Panc1 (cell line): ENCODE measurements at regions not wholly inside any gene's neighbourhood (a gene's known extent, or its start where the extent isn't known, plus 50 kb on each side); places are given as distances from the start of the nearest gene placed in this dataset.

Source experiments
- ATAC-seq: fragments of 200-7000 bp; cut with Tn5 transposase; 2 replicates; pipeline ENCODE4 v1.9.1; 2020; ENCODE audit warnings: mild to moderate bottlenecking, moderate library complexity
- BruUV-seq: library from RNA; stranded (reverse); fragments of 400-500 nt; replicated peaks from 2 replicates; lab custom pipeline; 2021; lab: Mats Ljungman, UMichigan
- CTCF ChIA-PET: fragments of 300-600 bp; sonication (Branson Sonifier 250); formaldehyde crosslinking; loops from one replicate; lab custom pipeline; 2022; ENCODE audit warnings: antibody characterized with exemption; lab: Charles Lee
- POLR2A ChIA-PET: fragments of 300-600 bp; sonication (Branson Sonifier 250); formaldehyde crosslinking; loops from one replicate; lab custom pipeline; 2022; ENCODE audit warnings: antibody characterized with exemption; lab: Charles Lee
- DNase-seq: peaks from one replicate; pipeline ENCODE4 v3.0.0-alpha.2; 2010; ENCODE audit warnings: low read depth, low spot score
- H3K27ac ChIP-seq: 2 replicates; pipeline ENCODE4 v1.5.1; 2011; ENCODE audit warnings: mild to moderate bottlenecking, low read length, inconsistent platforms
- H3K27me3 ChIP-seq: fragments of 200-500 bp; sonication (Bioruptor generic); 2 replicates; pipeline ENCODE4 v1.6.0; 2014; ENCODE audit warnings: low read length, inconsistent platforms; ENCODE audit not compliant: control insufficient read depth, insufficient read depth
- H3K36me3 ChIP-seq: fragments of 200-500 bp; sonication (Bioruptor generic); 2 replicates; pipeline ENCODE4 v1.5.1; 2014; ENCODE audit warnings: inconsistent platforms, mild to moderate bottlenecking, low read length, moderate library complexity; ENCODE audit not compliant: control insufficient read depth, insufficient read depth
- H3K4me1 ChIP-seq: 2 replicates; pipeline ENCODE4 v1.5.1; 2011; ENCODE audit warnings: inconsistent platforms, mild to moderate bottlenecking, low read length, moderate library complexity; ENCODE audit not compliant: control insufficient read depth, insufficient read depth
- H3K4me3 ChIP-seq, 2 experiments: 2 replicates each; pipeline ENCODE4 v1.5.1; 2011 to 2012; ENCODE audit warnings: low read depth in 2 of 2, low read length in 2 of 2, mild to moderate bottlenecking in 2 of 2, inconsistent platforms in 1 of 2, moderate library complexity in 1 of 2
- H3K9me3 ChIP-seq: fragments of 200-500 bp; sonication (Bioruptor generic); 2 replicates; pipeline ENCODE4 v1.5.1; 2014; ENCODE audit warnings: low read depth, mild to moderate bottlenecking, inconsistent platforms, low read length, moderate library complexity; ENCODE audit not compliant: control insufficient read depth, insufficient read depth
- POLR2AphosphoS5 ChIP-seq: IDR thresholded peaks from 2 replicates; pipeline ENCODE4 v1.6.1; 2012; ENCODE audit warnings: mild to moderate bottlenecking, low read depth, low read length, moderate library complexity
- SIN3A ChIP-seq: IDR thresholded peaks from 2 replicates; pipeline ENCODE4 v1.6.1; 2012; ENCODE audit warnings: low read depth, mild to moderate bottlenecking, low read length, moderate library complexity, borderline replicate concordance; ENCODE audit not compliant: insufficient read depth
- TCF7L2 ChIP-seq: IDR thresholded peaks from 2 replicates; pipeline ENCODE4 v1.6.1; 2011; ENCODE audit warnings: mild to moderate bottlenecking, low read depth, low read length, inconsistent platforms
- in situ Hi-C: cut with HindIII; loops from 2 replicates; pipeline ENCODE4 v1.10.0; 2016; ENCODE audit warnings: low sequenced_read_pairs, low pct_unique_long_range_greater_than_20kb
- intact Hi-C: fragments of 100-400 bp; cut with micrococcal nuclease; formaldehyde crosslinking; loops from one replicate; pipeline ENCODE4 v1.10.0; 2022; ENCODE audit not compliant: unreplicated experiment
- TF ChIP-seq, protein P1 (sequence below): fragments of 450-650 bp; IDR thresholded peaks from 2 replicates; pipeline ENCODE4 v1.5.1; 2017; ENCODE audit warnings: mild to moderate bottlenecking
- TF ChIP-seq, protein P2 (sequence below), 2 experiments: IDR thresholded peaks; 2 replicates each; pipeline ENCODE4 v1.6.1; 2011 to 2012; ENCODE audit warnings: low read depth in 2 of 2, control low read depth in 1 of 2, low read length in 1 of 2, mild to moderate bottlenecking in 1 of 2, moderate library complexity in 1 of 2; ENCODE audit not compliant: insufficient read depth in 1 of 2

DNA sequence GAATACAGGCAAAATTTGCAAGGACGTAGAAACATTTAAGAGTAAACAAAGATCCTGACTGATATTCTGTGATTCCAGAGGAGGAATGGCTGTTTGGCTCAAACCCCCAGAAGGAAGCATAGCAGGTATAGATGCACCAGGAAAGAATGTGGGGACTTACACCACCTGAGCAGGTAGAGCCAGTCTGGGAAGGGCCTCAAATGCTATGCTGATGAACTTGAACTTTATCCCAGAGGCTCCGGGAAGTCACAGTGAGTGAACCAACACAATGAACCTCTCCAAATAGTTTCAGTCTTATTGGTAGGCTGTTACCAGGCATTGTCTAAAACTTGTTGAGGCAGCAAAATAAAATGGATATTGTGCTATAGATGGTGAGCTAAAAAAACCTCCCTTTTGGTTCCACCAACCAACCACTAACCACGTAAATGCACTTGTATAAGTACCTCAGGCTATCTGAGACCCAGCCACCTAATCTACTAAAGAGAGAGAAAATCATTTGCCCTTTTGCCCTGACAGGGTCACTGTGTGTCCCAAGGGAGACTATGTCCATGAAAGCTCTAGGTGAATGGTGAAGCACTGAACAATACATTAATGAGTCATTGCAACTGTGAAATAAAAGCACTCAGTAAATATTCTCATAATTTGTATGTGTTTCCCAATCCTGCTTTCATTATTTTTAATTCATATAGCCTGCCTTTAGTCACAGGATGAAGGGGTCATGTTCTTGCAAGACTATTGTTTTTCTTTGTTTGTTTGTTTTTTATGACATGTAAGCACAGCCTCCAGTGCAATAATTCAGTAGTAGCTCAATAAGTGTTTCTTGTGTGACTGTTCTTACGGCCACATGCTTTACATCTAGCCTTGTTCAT is 911.6 kb downstream of the EPHA4 start:
- H3K4me3 ChIP-seq = no peak overlapping the region
- no peaks in the 10 kb centered on the region for H3K36me3 ChIP-seq
- TF ChIP-seq SIN3A = no peak
- no peak for DNase-seq
- H3K4me1 ChIP-seq = no peaks in the 10 kb centered on the region
- H3K27ac ChIP-seq = no peak overlapping the region
- ChIA-PET POLR2A (no interaction called here), CTCF (no interaction called here)
- BruUV-seq = no TSS peak
- no peak for ATAC-seq
- intact Hi-C loops (no loop called here), in situ Hi-C loops (no loop called here)
- H3K9me3 ChIP-seq = no peaks in the 10 kb centered on the region
- no peaks in the 10 kb centered on the region for H3K27me3 ChIP-seq

DNA sequence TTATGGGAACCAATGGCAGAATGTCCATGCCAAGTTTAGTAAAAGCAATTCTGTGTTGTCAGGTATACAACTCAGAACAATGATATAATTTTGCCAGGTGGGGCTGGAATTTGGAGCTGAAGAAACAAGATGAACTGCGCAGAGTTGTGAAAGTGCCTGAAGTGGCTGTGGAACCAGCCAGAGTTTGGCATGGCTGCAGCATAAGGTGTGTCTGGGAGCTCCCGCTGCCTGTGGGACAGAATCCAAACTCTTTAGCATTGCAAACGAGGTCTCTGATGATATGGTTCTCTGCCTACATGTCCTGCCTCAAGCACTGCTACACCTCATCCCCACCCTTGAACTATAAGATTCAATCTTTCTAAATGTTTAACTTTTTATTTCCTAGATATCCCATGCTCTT is 909.7 kb downstream of the EPHA4 start:
- intact Hi-C loops (no loop called here), in situ Hi-C loops (no loop called here)
- ATAC-seq = no peak
- POLR2A ChIA-PET = no interaction called here
- TF ChIP-seq TCF7L2 (no peak), SIN3A (no peak), POLR2AphosphoS5 (no peak)
- TF ChIP-seq, protein P1, sequence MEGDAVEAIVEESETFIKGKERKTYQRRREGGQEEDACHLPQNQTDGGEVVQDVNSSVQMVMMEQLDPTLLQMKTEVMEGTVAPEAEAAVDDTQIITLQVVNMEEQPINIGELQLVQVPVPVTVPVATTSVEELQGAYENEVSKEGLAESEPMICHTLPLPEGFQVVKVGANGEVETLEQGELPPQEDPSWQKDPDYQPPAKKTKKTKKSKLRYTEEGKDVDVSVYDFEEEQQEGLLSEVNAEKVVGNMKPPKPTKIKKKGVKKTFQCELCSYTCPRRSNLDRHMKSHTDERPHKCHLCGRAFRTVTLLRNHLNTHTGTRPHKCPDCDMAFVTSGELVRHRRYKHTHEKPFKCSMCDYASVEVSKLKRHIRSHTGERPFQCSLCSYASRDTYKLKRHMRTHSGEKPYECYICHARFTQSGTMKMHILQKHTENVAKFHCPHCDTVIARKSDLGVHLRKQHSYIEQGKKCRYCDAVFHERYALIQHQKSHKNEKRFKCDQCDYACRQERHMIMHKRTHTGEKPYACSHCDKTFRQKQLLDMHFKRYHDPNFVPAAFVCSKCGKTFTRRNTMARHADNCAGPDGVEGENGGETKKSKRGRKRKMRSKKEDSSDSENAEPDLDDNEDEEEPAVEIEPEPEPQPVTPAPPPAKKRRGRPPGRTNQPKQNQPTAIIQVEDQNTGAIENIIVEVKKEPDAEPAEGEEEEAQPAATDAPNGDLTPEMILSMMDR = no peak
- TF ChIP-seq, protein P2, sequence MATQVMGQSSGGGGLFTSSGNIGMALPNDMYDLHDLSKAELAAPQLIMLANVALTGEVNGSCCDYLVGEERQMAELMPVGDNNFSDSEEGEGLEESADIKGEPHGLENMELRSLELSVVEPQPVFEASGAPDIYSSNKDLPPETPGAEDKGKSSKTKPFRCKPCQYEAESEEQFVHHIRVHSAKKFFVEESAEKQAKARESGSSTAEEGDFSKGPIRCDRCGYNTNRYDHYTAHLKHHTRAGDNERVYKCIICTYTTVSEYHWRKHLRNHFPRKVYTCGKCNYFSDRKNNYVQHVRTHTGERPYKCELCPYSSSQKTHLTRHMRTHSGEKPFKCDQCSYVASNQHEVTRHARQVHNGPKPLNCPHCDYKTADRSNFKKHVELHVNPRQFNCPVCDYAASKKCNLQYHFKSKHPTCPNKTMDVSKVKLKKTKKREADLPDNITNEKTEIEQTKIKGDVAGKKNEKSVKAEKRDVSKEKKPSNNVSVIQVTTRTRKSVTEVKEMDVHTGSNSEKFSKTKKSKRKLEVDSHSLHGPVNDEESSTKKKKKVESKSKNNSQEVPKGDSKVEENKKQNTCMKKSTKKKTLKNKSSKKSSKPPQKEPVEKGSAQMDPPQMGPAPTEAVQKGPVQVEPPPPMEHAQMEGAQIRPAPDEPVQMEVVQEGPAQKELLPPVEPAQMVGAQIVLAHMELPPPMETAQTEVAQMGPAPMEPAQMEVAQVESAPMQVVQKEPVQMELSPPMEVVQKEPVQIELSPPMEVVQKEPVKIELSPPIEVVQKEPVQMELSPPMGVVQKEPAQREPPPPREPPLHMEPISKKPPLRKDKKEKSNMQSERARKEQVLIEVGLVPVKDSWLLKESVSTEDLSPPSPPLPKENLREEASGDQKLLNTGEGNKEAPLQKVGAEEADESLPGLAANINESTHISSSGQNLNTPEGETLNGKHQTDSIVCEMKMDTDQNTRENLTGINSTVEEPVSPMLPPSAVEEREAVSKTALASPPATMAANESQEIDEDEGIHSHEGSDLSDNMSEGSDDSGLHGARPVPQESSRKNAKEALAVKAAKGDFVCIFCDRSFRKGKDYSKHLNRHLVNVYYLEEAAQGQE (IDR thresholded peaks at IDR 0.05; ENCODE audit: insufficient read depth in 1 of 2, low read depth in 2 of 2, low read length in 1 of 2) = no peak
- CTCF ChIA-PET = no interaction called here
- Histone ChIP-seq H3K27me3 (no peaks in the 10 kb centered on the region), H3K4me3 (no peak overlapping the region), H3K4me1 (no peaks in the 10 kb centered on the region), H3K9me3 (no peaks in the 10 kb centered on the region), H3K27ac (no peak overlapping the region), H3K36me3 (no peaks in the 10 kb centered on the region)
- no peak for DNase-seq
- no TSS peak for BruUV-seq

DNA sequence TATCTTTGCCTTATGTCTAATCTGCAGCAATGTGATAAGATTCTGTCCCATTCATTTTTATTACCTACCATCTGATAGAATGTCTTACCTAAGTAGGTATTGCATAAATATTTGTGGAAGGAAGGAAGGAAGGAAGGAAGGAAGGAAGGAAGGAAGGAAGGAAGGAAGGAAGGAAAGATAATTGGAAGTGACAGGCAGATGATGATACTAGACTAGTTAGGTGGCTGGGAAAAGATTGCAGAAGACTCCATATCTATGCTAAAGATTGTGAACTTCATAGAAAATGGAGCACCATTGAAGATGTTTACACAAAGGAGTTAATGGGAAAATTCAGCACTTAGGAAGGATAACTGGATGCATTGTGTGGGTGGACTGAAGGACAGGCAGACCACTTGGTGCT is 909.0 kb downstream of the EPHA4 start:
- in situ Hi-C loops = no loop called here

More for the DNA sequence above, 909.0 kb downstream of the EPHA4 start:
- DNase-seq (no peak), ATAC-seq (no peak)
- Histone ChIP-seq H3K4me1 (no peaks in the 10 kb centered on the region), H3K9me3 (no peaks in the 10 kb centered on the region), H3K36me3 (no peaks in the 10 kb centered on the region), H3K27me3 (no peaks in the 10 kb centered on the region), H3K4me3 (no peak overlapping the region), H3K27ac (no peak overlapping the region)
- BruUV-seq = no TSS peak
- intact Hi-C loops = no loop called here
- TF ChIP-seq, protein P1 = no peak
- no peak for TF ChIP-seq POLR2AphosphoS5
- POLR2A ChIA-PET = no interaction called here
- CTCF ChIA-PET = no interaction called here
